ENCODE measurements at regions not wholly inside any gene's neighbourhood (a gene's known extent, or its start where the extent isn't known, plus 50 kb on each side); places are given as distances from the start of the nearest gene placed in this dataset.

GRCh38 chr4:115670930-115671329 lies 557.5 kb upstream of the NDST4 start:
- no peaks in the 10 kb centered on the region for H3K27me3 ChIP-seq
- H3K27ac ChIP-seq = no peak overlapping the region
- no peaks in the 10 kb centered on the region for H3K4me1 ChIP-seq
- ATAC-seq = no peak
- no peak for TF ChIP-seq POLR2A (IDR thresholded peaks at IDR 0.05)
- TF ChIP-seq CTCF (IDR thresholded peaks at IDR 0.05) = no peak
- DNase-seq = no peak
- H3K9me3 ChIP-seq = no peaks in the 10 kb centered on the region
- intact Hi-C loops (cut with DNase I) = no loop called here
- 62 to 73% (median 67%) methylated on average over 2 of the region's 2 CpGs for whole genome bisulfite sequencing, 4 donors
- no peak overlapping the region for H3K4me3 ChIP-seq
- no peaks in the 10 kb centered on the region for H3K36me3 ChIP-seq

- DNase-seq (no peak), ATAC-seq (no peak)
- no peaks in the 10 kb centered on the region for H3K4me1 ChIP-seq
- no peak overlapping the region for H3K27ac ChIP-seq
- H3K36me3 ChIP-seq = no peaks in the 10 kb centered on the region
- intact Hi-C loops (cut with DNase I) = no loop called here
- TF ChIP-seq POLR2A (IDR thresholded peaks at IDR 0.05) = no peak
- no peak for TF ChIP-seq CTCF (IDR thresholded peaks at IDR 0.05)
- no peaks in the 10 kb centered on the region for H3K27me3 ChIP-seq
- no peak overlapping the region for H3K4me3 ChIP-seq
- no peaks in the 10 kb centered on the region for H3K9me3 ChIP-seq
- WGBS, 4 donors = 58 to 84% (median 67%) methylated on average over 1 of the region's 1 CpG
These were observed 555.0 kb upstream of the NDST4 start for GRCh38 chr4:115668396-115668795.

- no peak for DNase-seq
- no peaks in the 10 kb centered on the region for H3K36me3 ChIP-seq
- 46 to 58% (median 49%) methylated on average over 9 of the region's 9 CpGs for WGBS, 4 donors
- no peak for ATAC-seq
- intact Hi-C loops (cut with DNase I) = no loop called here
- no peaks in the 10 kb centered on the region for H3K27me3 ChIP-seq
- H3K4me3 ChIP-seq = no peak overlapping the region
- no peaks in the 10 kb centered on the region for H3K9me3 ChIP-seq
- TF ChIP-seq CTCF (IDR thresholded peaks at IDR 0.05) (no peak), POLR2A (IDR thresholded peaks at IDR 0.05) (no peak)
- no peak overlapping the region for H3K27ac ChIP-seq
- H3K4me1 ChIP-seq = no peaks in the 10 kb centered on the region
These were observed 550.9 kb upstream of the NDST4 start for GRCh38 chr4:115664285-115664684.

- ATAC-seq (no peak), DNase-seq (no peak)
- no peaks in the 10 kb centered on the region for H3K27me3 ChIP-seq
- no peak overlapping the region for H3K4me3 ChIP-seq
- WGBS, 4 donors = 85 to 89% (median 86%) methylated on average over 3 of the region's 3 CpGs
- no peak overlapping the region for H3K27ac ChIP-seq
- TF ChIP-seq CTCF (IDR thresholded peaks at IDR 0.05) (no peak), POLR2A (IDR thresholded peaks at IDR 0.05) (no peak)
- H3K9me3 ChIP-seq = no peaks in the 10 kb centered on the region
- H3K4me1 ChIP-seq = no peaks in the 10 kb centered on the region
- intact Hi-C loops (cut with DNase I) = no loop called here
- no peaks in the 10 kb centered on the region for H3K36me3 ChIP-seq
These were observed 547.0 kb upstream of the NDST4 start for GRCh38 chr4:115660465-115660864.

All from heart left ventricle (tissue), 16 donors.